ENCODE measurements at regions not wholly inside any gene's neighbourhood (a gene's known extent, or its start where the extent isn't known, plus 50 kb on each side); places are given as distances from the start of the nearest gene placed in this dataset.
"Not testable (repeated sequence)": the region's sequence is repeated elsewhere in the genome, so short reads cannot be mapped to it uniquely, and the experiment has no call there.

DNA sequence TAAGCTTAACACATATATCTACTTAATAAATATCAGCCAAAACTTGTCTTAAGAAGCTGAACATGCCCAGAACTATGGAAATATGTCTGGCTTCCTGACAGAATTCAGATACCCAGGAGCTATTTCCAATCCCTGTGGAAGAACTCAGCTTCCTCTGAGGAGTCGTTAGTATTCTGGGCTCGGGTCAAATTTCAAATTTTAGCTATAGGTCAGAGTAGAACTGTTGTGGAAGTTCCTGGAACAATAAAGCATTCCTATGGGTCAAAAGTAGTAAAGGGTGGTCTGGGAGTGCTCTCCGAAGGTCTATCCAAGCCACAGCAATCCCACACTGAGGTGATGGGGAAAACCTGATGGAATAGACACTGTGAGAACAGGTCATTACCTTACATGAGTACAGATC lies 342.7 kb upstream of the CHST9 start:
- TF ChIP-seq, protein P1, sequence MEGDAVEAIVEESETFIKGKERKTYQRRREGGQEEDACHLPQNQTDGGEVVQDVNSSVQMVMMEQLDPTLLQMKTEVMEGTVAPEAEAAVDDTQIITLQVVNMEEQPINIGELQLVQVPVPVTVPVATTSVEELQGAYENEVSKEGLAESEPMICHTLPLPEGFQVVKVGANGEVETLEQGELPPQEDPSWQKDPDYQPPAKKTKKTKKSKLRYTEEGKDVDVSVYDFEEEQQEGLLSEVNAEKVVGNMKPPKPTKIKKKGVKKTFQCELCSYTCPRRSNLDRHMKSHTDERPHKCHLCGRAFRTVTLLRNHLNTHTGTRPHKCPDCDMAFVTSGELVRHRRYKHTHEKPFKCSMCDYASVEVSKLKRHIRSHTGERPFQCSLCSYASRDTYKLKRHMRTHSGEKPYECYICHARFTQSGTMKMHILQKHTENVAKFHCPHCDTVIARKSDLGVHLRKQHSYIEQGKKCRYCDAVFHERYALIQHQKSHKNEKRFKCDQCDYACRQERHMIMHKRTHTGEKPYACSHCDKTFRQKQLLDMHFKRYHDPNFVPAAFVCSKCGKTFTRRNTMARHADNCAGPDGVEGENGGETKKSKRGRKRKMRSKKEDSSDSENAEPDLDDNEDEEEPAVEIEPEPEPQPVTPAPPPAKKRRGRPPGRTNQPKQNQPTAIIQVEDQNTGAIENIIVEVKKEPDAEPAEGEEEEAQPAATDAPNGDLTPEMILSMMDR (IDR thresholded peaks at IDR 0.05; ENCODE audit: extremely low read depth, insufficient read depth, missing control alignments): no peak

DNA sequence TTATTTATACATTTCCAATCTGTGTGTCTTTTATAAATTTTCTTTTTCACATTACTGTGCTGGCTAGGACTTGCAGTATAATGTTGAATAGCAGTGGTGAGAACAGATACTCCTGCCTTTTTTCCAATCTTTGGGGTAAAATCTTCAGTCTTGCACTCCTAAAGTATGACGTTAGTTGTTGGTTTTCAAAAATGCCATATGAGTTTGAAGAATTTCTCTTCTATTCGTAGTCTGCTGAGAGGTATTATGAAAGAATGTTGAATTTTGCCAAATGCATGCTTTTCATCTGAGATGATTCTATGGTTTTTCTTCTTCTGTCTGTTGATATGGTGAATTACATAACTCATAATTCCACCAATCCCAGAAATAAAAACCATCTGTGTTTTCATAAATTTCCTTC lies 335.3 kb upstream of the CHST9 start:
- in situ Hi-C loops (cut with MboI; ENCODE audit: low pct_unique_long_range_greater_than_20kb, low sequenced_read_pairs, unreplicated experiment): no loop called here
- no peak for DNase-seq (ENCODE audit: low spot score)
- TF ChIP-seq, protein P1 (IDR thresholded peaks at IDR 0.05; ENCODE audit: extremely low read depth, insufficient read depth, missing control alignments): no peak

More for the DNA sequence above, 342.7 kb upstream of the CHST9 start:
- no peak for DNase-seq (ENCODE audit: low spot score)
- in situ Hi-C loops (cut with MboI; ENCODE audit: low pct_unique_long_range_greater_than_20kb, low sequenced_read_pairs, unreplicated experiment): no loop called here

DNA sequence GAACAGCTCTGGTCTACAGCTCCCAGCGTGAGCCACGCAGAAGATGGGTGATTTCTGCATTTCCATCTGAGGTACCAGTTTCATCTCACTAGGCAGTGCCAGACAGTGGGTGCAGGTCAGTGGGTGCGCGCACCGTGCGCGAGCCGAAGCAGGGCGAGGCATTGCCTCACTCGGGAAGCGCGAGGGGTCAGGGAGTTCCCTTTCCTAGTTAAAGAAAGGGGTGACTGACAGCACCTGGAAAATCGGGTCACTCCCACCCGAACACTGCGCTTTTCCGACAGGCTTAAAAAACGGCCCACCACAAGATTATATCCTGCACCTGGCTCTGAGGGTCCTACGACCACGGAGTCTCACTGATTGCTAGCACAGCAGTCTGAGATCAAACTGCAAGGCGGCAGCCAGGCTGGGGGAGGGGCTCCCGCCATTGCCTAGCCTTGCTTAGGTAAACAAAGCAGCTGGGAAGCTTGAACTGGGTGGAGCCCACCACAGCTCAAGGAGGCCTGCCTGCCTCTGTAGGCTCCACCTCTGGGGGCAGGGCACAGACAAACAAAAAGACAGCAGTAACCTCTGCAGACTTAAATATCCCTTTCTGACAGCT lies 325.0 kb upstream of the CHST9 start:
- in situ Hi-C loops (cut with MboI; ENCODE audit: low pct_unique_long_range_greater_than_20kb, low sequenced_read_pairs, unreplicated experiment); DNase-seq (ENCODE audit: low spot score): not testable (repeated sequence)

DNA sequence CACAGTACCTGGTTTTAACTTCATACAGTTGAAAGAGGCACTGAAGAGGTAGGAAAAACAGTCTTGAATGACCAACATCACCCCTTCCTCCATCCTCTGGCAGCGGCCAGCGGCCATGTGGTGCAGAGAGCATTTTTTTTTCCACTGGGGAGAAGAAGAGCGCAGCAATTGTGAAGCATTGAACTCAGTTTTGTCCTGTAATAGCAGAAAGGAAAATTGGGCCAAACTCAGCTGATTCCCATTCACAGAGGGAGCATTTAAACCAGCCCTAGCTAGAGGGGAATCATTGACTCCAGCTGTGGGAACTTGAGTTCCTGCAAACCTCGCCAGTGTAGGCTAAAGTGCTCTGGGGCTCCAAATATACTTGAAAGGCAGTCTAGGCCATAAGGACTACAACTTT lies 316.6 kb upstream of the CHST9 start:
- no peak for DNase-seq (ENCODE audit: low spot score)
- TF ChIP-seq, protein P1 (IDR thresholded peaks at IDR 0.05; ENCODE audit: extremely low read depth, insufficient read depth, missing control alignments): no peak
- in situ Hi-C loops (cut with MboI; ENCODE audit: low pct_unique_long_range_greater_than_20kb, low sequenced_read_pairs, unreplicated experiment): no loop called here

DNA sequence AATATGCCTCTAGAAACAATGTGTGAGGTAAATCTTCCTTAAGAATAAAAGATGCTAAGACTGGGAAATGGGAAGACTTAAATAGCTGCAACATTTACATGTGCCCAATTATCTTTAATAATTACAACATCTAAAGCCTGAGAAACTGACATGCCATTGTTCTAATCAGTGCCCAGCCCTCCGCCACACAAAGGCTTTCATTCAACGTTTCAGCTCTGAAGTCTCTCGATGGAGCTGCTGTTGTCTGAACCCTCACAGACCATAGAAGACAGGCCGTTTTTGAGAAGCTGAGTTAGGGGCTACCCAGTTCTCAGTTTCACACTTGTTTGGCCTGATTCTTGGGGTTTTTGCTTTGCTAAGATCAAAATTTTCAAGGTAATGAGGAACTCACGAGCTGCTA lies 315.4 kb upstream of the CHST9 start:
- DNase-seq (ENCODE audit: low spot score): no peak
- TF ChIP-seq, protein P1 (IDR thresholded peaks at IDR 0.05; ENCODE audit: extremely low read depth, insufficient read depth, missing control alignments): no peak
- in situ Hi-C loops (cut with MboI; ENCODE audit: low pct_unique_long_range_greater_than_20kb, low sequenced_read_pairs, unreplicated experiment): no loop called here

DNA sequence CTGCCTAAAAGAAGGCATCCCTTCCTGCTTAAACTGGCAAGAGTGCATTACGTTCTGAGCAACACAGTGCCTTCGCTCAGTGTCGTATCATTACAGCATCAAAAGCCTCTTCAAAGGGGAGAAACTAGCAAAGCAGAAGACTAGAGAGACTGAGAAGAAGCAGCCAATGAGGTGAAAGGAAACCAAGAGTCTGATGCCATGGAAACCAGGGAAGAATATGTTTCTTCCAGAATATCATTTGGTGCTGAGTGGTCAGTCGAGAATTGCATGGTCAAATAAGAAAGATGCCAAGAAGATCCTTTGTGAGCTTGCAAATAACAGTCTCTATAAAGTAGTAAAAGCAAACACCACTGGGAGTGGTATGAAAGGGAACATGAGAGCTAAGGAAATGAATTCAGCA lies 312.1 kb upstream of the CHST9 start:
- DNase-seq (ENCODE audit: low spot score): no peak
- TF ChIP-seq, protein P1 (IDR thresholded peaks at IDR 0.05; ENCODE audit: extremely low read depth, insufficient read depth, missing control alignments): no peak
- in situ Hi-C loops (cut with MboI; ENCODE audit: low pct_unique_long_range_greater_than_20kb, low sequenced_read_pairs, unreplicated experiment): no loop called here

DNA sequence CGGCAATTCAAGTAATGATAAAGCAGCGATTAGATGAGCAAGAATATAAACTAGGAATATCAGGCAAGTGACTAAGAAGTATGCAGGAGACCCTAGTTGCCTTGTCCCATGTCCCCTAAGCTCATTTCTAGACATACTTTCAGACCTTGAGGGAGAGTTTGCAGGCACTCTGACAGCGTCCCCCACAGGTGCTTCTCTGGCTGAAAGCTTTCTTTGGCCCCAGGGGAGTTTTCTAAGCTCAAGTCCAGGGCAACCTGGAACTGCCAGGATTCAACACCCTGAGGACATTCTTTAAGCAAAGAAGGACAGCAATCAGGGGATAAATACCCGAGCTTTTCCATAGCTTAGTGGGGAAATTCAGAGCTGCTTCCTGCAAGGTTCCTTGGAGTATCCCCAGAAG lies 308.1 kb upstream of the CHST9 start:
- in situ Hi-C loops (cut with MboI; ENCODE audit: low pct_unique_long_range_greater_than_20kb, low sequenced_read_pairs, unreplicated experiment): no loop called here
- no peak for DNase-seq (ENCODE audit: low spot score)
- TF ChIP-seq, protein P1 (IDR thresholded peaks at IDR 0.05; ENCODE audit: extremely low read depth, insufficient read depth, missing control alignments): no peak
